Mucosa of rectum (tissue), 2 donors: ENCODE measurements at regions not wholly inside any gene's neighbourhood (a gene's known extent, or its start where the extent isn't known, plus 50 kb on each side); places are given as distances from the start of the nearest gene placed in this dataset.

Experiments
- H3K27ac ChIP-seq, 2 donors: one replicate each; pipeline ENCODE4 v1.7.0; 2013; ENCODE audit warnings: inconsistent platforms in 2 of 2, low read depth in 2 of 2, low read length in 2 of 2
- H3K27me3 ChIP-seq, 2 donors: one replicate each; pipeline ENCODE4 v1.7.0; 2013; ENCODE audit warnings: low read length in 2 of 2; ENCODE audit not compliant: control insufficient read depth in 2 of 2, insufficient read depth in 2 of 2
- H3K36me3 ChIP-seq, 2 donors: one replicate each; pipeline ENCODE4 v1.7.0; 2013; ENCODE audit warnings: low read length in 2 of 2; ENCODE audit not compliant: control insufficient read depth in 2 of 2, insufficient read depth in 2 of 2
- H3K4me1 ChIP-seq, 2 donors: one replicate each; pipeline ENCODE4 v1.7.0; 2013; ENCODE audit warnings: low read length in 2 of 2, mild to moderate bottlenecking in 1 of 2; ENCODE audit not compliant: control insufficient read depth in 2 of 2, insufficient read depth in 2 of 2
- H3K4me3 ChIP-seq, 2 donors: one replicate each; pipeline ENCODE4 v1.7.0; 2013; ENCODE audit warnings: low read length in 2 of 2
- H3K9ac ChIP-seq, 2 donors: one replicate each; pipeline ENCODE4 v1.7.0; 2013; ENCODE audit warnings: low read length in 2 of 2, low read depth in 1 of 2, mild to moderate bottlenecking in 1 of 2
- H3K9me3 ChIP-seq, 2 donors: one replicate each; pipeline ENCODE4 v1.7.0; 2013; ENCODE audit warnings: low read length in 2 of 2; ENCODE audit not compliant: control insufficient read depth in 2 of 2
- donor health status: healthy.
- donor health status: Normal muscosa, but diverticular disease.

DNA sequence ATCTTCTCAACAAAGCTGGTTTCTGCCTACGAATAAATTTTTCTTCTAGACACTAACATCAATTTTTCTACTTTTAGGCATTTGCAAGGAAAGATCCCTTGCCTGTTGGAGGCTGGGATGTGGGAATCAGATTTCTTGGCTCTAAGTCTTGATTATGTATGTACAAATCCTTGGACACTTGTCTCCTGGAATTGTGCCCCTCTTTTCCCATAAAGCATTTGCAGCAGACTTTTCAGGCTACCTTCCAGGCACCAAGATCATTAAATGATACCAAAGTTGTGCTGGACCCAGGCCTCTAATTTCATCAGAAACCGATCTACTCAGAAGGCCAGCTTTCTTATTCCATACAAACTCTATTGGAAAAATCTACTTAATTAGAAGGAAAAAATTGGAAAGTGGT, 339.5 kb upstream of the DIPK2B start:
- Histone ChIP-seq H3K4me1 (no peaks in the 10 kb centered on the region), H3K4me3 (no peak overlapping the region), H3K9ac (no peak overlapping the region), H3K27me3 (no peaks in the 10 kb centered on the region), H3K27ac (no peak overlapping the region), H3K36me3 (no peaks in the 10 kb centered on the region), H3K9me3 (no peaks in the 10 kb centered on the region)

DNA sequence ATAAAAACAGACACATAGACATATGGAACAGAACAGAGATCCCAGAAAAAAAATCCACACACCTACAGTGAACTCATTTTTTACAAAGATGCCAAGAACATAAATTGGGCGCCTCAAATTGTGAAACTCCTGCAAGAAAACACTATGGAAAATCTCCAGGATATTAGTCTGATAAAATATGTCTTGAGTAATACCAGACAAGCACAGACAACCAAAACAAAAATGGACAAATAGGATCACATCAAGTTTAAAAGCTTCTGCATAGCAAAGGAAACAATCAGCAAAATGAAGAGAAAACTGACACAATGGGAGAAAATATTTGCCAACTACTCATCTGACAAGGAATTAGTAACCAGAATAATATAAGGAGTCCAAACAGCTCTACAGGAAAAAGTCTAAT, 337.3 kb upstream of the DIPK2B start:
- no peaks in the 10 kb centered on the region for H3K9me3 ChIP-seq
- H3K27ac ChIP-seq, result no peak overlapping the region
- no peaks in the 10 kb centered on the region for H3K4me1 ChIP-seq
- H3K36me3 ChIP-seq, result no peaks in the 10 kb centered on the region
- no peak overlapping the region for H3K4me3 ChIP-seq
- no peaks in the 10 kb centered on the region for H3K27me3 ChIP-seq
- H3K9ac ChIP-seq, result no peak overlapping the region

DNA sequence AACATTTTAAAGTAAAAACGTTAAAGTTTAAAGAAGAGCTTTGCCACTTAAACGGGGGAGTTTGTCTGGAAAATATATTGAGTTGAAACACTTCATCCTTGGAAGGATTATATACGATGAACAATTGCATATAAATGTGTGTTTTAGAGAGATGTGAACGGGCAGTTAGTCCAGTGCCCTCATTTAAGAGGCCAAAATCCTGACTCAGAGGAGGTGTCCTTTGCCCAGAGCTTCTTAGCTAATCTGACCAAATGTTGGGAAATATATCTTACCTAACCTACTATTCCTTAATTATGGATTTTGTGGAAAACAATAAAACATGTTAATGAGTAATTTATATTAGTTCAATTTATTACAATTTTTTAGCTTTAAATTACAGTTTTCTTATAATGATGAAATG, 327.2 kb upstream of the DIPK2B start:
- Histone ChIP-seq H3K4me3 (no peak overlapping the region), H3K9ac (no peak overlapping the region), H3K27me3 (peaks cover 0 to 2% of the 10 kb centered on the region in 2 donors), H3K27ac (no peak overlapping the region), H3K36me3 (no peaks in the 10 kb centered on the region), H3K4me1 (no peaks in the 10 kb centered on the region), H3K9me3 (no peaks in the 10 kb centered on the region)

DNA sequence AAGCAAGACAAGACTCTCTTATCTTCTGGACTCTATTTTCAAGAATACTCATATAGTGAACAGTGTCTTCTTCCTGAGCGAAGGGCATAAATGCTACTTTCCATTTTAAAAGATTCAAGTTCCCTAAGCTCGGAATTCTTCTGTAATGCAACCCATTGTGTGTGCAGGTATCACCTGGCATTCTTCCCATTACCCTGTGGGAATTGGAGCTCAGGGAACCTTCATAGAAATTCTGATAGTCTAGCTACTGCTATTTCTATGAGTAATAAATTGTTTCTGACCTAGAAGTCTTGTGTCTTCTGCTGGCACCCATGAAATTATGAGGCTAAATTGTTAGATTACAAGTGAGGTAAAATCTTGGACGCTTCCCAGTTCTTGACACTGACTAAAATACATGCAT, 324.1 kb upstream of the DIPK2B start:
- H3K27me3 ChIP-seq, result no peaks in the 10 kb centered on the region
- H3K4me3 ChIP-seq, result no peak overlapping the region
- H3K9ac ChIP-seq, result no peak overlapping the region
- H3K4me1 ChIP-seq, result no peaks in the 10 kb centered on the region
- H3K27ac ChIP-seq, result no peak overlapping the region
- no peaks in the 10 kb centered on the region for H3K9me3 ChIP-seq
- no peaks in the 10 kb centered on the region for H3K36me3 ChIP-seq

GRCh38 chrX:45524296-45524695, 323.6 kb upstream of the DIPK2B start:
- H3K4me1 ChIP-seq, result no peaks in the 10 kb centered on the region
- no peak overlapping the region for H3K9ac ChIP-seq
- no peaks in the 10 kb centered on the region for H3K27me3 ChIP-seq
- no peak overlapping the region for H3K4me3 ChIP-seq
- no peaks in the 10 kb centered on the region for H3K36me3 ChIP-seq
- H3K27ac ChIP-seq, result no peak overlapping the region
- no peaks in the 10 kb centered on the region for H3K9me3 ChIP-seq

GRCh38 chrX:45518552-45518951, 317.9 kb upstream of the DIPK2B start:
- Histone ChIP-seq H3K27ac (no peak overlapping the region), H3K27me3 (peaks cover 3 to 4% of the 10 kb centered on the region in 2 donors), H3K4me1 (no peaks in the 10 kb centered on the region), H3K36me3 (no peaks in the 10 kb centered on the region), H3K4me3 (no peak overlapping the region), H3K9ac (no peak overlapping the region), H3K9me3 (no peaks in the 10 kb centered on the region)

DNA sequence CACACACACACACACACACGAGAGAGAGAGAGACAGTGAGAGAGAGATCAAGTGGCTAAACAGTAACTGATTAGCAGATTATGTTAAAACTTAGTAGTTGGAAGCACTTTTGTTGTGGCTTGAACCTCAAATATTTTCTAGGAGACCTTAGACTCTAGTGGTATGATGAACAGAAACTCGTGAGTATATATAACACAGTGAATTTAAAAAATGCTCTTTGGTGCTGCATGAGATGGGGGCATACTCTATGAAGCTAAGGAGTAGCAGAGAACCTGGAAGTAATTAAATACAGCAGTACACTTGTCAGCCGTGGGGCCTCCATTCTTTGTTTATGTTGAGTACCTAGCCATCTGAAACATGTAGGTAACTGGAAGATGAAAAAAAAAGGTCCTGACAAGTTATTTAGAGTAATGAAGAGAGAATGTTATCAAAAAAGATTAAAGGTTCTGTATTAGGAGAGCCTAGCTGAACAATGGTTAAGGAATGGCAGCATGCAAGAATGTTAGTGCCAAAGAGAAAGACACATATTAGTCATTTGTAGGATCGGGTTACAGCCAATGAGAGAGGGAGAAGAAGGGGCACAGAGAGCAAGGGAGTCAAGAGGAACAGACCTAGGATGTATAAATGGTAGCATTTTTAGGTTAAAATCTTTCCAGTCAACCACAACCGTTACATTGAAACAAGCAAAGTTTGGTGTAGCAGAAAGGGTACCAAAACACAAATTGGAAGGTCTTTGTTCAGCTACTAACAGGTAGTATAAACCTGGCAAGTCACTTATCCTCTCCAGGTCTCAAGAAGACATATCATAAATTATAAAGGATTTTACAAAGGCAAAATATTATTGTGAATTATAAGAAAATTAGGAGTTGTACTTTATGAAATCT, 316.7 kb upstream of the DIPK2B start:
- H3K9ac ChIP-seq, result no peak overlapping the region
- no peaks in the 10 kb centered on the region for H3K4me1 ChIP-seq
- H3K27ac ChIP-seq, result no peak overlapping the region
- peaks cover 3 to 4% of the 10 kb centered on the region in 2 donors for H3K27me3 ChIP-seq
- no peaks in the 10 kb centered on the region for H3K36me3 ChIP-seq
- no peak overlapping the region for H3K4me3 ChIP-seq
- no peaks in the 10 kb centered on the region for H3K9me3 ChIP-seq

DNA sequence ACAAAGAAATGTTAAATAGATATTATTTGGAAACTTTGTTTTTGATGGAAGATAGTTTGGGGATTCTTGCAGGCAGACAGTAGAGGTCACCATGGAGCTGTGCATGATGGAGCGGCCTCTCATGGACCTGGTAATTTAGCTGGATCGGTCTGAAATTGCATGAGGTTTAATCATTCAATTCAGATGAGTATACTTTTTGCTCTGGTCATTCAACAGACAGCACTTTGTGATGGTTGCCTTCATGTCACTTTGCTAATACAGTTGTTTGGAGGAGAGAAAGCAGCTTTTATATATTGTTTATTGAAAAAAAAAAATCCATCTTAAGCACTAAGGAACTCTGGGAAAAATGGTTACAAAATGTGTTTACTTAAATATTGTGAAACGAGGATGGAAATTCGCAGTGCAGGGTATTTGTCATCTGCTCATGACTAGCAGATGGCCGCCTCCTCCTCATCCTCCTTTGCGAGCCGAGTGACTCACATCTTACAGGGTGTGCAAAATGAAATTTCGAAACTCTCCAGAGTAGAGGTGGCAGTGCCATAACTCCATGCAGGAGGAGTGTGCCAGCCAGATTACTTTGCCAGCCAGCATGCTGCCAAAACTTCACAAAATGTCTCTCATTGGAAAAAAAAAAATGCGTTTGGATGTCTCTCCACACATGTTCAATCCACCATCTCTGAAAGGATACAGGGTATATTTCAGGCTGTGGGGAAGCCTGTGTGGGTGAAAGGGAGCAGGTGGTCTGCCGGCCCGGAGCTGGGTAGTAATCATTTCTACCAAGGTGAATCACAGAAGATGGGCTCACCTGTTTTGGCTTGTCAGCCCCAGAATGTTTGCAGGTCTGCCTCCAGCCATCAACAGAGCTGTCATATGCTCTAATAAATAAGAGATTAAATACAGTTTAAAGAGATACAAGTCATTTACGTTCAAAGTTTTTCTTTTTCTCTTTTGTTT, 314.9 kb upstream of the DIPK2B start:
- Histone ChIP-seq H3K9me3 (no peaks in the 10 kb centered on the region), H3K36me3 (no peaks in the 10 kb centered on the region), H3K4me3 (no peak overlapping the region), H3K4me1 (no peaks in the 10 kb centered on the region), H3K9ac (no peak overlapping the region), H3K27ac (no peak overlapping the region), H3K27me3 (peaks cover 3 to 4% of the 10 kb centered on the region in 2 donors)

DNA sequence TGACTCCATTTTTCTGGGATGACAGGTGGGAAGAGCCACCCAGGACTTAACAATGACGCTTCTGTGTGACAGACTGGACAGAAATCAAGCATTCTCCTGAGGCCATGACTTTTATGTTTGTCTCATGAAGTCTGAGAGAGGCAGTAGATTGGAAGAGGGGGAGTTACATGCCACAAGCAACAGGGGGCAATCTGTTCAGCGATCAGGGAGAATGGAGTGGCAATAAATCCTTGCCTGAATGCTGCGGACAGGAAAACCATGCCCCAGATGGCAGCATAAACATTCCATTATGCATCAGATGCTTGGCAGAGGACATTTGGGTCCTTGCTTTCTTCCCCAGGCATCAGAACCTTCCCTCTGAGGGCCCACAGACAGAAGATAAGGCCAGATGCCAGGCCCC, 312.4 kb upstream of the DIPK2B start:
- Histone ChIP-seq H3K4me3 (no peak overlapping the region), H3K36me3 (no peaks in the 10 kb centered on the region), H3K27me3 (peaks cover 3 to 4% of the 10 kb centered on the region in 2 donors), H3K4me1 (no peaks in the 10 kb centered on the region), H3K27ac (no peak overlapping the region), H3K9ac (no peak overlapping the region), H3K9me3 (no peaks in the 10 kb centered on the region)

DNA sequence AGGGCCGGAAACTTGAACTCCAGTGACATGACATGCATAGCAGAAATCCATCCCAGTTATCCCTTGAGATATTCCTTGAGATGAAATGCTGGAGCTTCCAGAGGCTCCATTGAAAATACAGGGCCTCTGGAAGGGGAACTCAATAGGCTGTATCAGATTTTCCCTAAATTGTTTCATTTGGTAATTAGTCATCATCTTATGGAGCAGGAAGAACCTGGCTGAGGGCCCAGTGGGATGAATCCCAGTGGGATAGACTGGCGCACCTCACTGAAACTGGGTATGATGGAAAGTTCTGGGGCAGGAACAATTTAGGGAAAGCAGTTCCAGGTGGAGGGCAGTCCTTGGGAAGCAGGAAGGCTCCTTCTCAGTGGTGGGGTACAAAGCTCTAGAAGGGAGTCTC, 307.8 kb upstream of the DIPK2B start:
- H3K4me3 ChIP-seq, result no peak overlapping the region
- H3K27me3 ChIP-seq, result no peaks in the 10 kb centered on the region
- no peak overlapping the region for H3K27ac ChIP-seq
- no peaks in the 10 kb centered on the region for H3K9me3 ChIP-seq
- H3K4me1 ChIP-seq, result peaks cover 4 to 13% of the 10 kb centered on the region in 2 donors
- no peaks in the 10 kb centered on the region for H3K36me3 ChIP-seq
- no peak overlapping the region for H3K9ac ChIP-seq
